ENCODE measurements at regions not wholly inside any gene's neighbourhood (a gene's known extent, or its start where the extent isn't known, plus 50 kb on each side); places are given as distances from the start of the nearest gene placed in this dataset.

GRCh38 chr7:69217516-69218350 is 380.5 kb upstream of the AUTS2 start:
- TF ChIP-seq CTCF (conservative IDR thresholded peaks at IDR 0.05 in 1 of 2, IDR thresholded peaks at IDR 0.05 in 1 of 2; ENCODE audit: low read depth in 1 of 2, low read length in 2 of 2) (no peak), EZH2 (IDR thresholded peaks at IDR 0.05; ENCODE audit: low read length, missing control alignments) (no peak)

All from fibroblast of lung (primary cell).